GM12878 (cell line): ENCODE measurements at regions not wholly inside any gene's neighbourhood (a gene's known extent, or its start where the extent isn't known, plus 50 kb on each side); places are given as distances from the start of the nearest gene placed in this dataset.

Experiments
- ATAC-seq: fragments of 200-7000 bp; cut with Tn5 transposase; 3 replicates; pipeline ENCODE4 v1.9.1; 2020; ENCODE audit warnings: mild to moderate bottlenecking, moderate library complexity
- BruUV-seq: library from RNA; stranded (reverse); fragments of 400-500 nt; replicated peaks from 2 replicates; lab custom pipeline; 2021; lab: Mats Ljungman, UMichigan
- CTCF ChIA-PET: fragments of 300-600 bp; sonication (Branson Sonifier 250); formaldehyde crosslinking; extraction: SDS; loops from one replicate; lab custom pipeline; 2021; ENCODE audit warnings: inconsistent platforms; lab: Yijun Ruan, JAX
- POLR2A ChIA-PET: fragments of 350-600 bp; formaldehyde crosslinking; extraction: SDS; loops from one replicate; lab custom pipeline; 2021; ENCODE audit warnings: inconsistent platforms; lab: Charles Lee
- RAD21 ChIA-PET: fragments of 300-600 bp; sonication (Branson Sonifier 250); formaldehyde crosslinking; loops from one replicate; lab custom pipeline; 2023; ENCODE audit warnings: antibody characterized with exemption; ENCODE audit not compliant: unreplicated experiment; lab: Charles Lee
- SMC1A ChIA-PET: fragments of 300-600 bp; sonication (Branson Sonifier 250); formaldehyde crosslinking; loops from one replicate; lab custom pipeline; 2023; ENCODE audit not compliant: unreplicated experiment, uncharacterized antibody; lab: Charles Lee
- DNase-seq: peaks from one replicate; pipeline ENCODE4 v3.0.0-alpha.2; 2011; ENCODE audit warnings: low read depth, low spot score
- FAIRE-seq: peaks from 3 replicates; lab custom pipeline; 2011; peaks lifted over from hg19 to GRCh38; lab: Jason Lieb, UNC
- H2AFZ ChIP-seq: 2 replicates; pipeline ENCODE4 v1.6.0; 2011; ENCODE audit warnings: low read depth, low read length, control low read depth; ENCODE audit not compliant: control insufficient read depth
- H3K27ac ChIP-seq: 2 replicates; pipeline ENCODE4 v1.5.1; 2011; ENCODE audit warnings: control low read depth; ENCODE audit not compliant: control insufficient read depth, insufficient read depth
- H3K27me3 ChIP-seq, 2 experiments: replicated peaks in 1 of 2; 2 replicates each; pipeline versions ENCODE4 v1.6.0 to v1.6.1; 2011; ENCODE audit warnings: low read length in 1 of 2; ENCODE audit not compliant: control insufficient read depth in 2 of 2, insufficient read depth in 2 of 2
- H3K36me3 ChIP-seq, 2 experiments: 2 replicates each; pipeline ENCODE4 v1.5.1; 2011; ENCODE audit warnings: low read length in 1 of 2; ENCODE audit not compliant: control insufficient read depth in 2 of 2, insufficient read depth in 2 of 2
- H3K4me1 ChIP-seq: 2 replicates; pipeline ENCODE4 v1.6.1; 2011; ENCODE audit warnings: mild to moderate bottlenecking, low read length, moderate library complexity, mixed read lengths; ENCODE audit not compliant: control insufficient read depth, insufficient read depth
- H3K4me2 ChIP-seq: 2 replicates; pipeline ENCODE4 v1.6.0; 2011; ENCODE audit warnings: control low read depth; ENCODE audit not compliant: control insufficient read depth, insufficient read depth
- H3K4me3 ChIP-seq: fragments of 200-600 bp; sonication (generic); 2 replicates; pipeline ENCODE4 v1.5.1; 2016
- H3K79me2 ChIP-seq: 2 replicates; pipeline ENCODE4 v1.6.0; 2011; ENCODE audit warnings: low read length; ENCODE audit not compliant: control insufficient read depth, insufficient read depth
- H3K9ac ChIP-seq: 2 replicates; pipeline ENCODE4 v1.8.0; 2011; ENCODE audit warnings: low read length, control low read depth, mixed read lengths; ENCODE audit not compliant: control insufficient read depth, insufficient read depth
- H3K9me3 ChIP-seq: replicated peaks from 3 replicates; pipeline ENCODE4 v1.5.1; 2011; ENCODE audit warnings: mild to moderate bottlenecking, low read length; ENCODE audit not compliant: control insufficient read depth, insufficient read depth
- H4K20me1 ChIP-seq: 2 replicates; pipeline ENCODE4 v1.6.0; 2011; ENCODE audit not compliant: control insufficient read depth, insufficient read depth
- BHLHE40 ChIP-seq, 2 experiments: fragments of 450-650 bp in 1 of 2; IDR thresholded peaks; 2 replicates each; pipeline ENCODE4 v1.6.1; 2011 to 2017; ENCODE audit warnings: low read depth in 2 of 2, borderline replicate concordance in 1 of 2, improper control_type of control experiment in 1 of 2, low read length in 1 of 2, mild to moderate bottlenecking in 1 of 2
- IRF3 ChIP-seq: fragments of 450-650 bp; IDR thresholded peaks from 2 replicates; pipeline ENCODE4 v1.6.1; 2014; ENCODE audit warnings: mild to moderate bottlenecking
- JUNB ChIP-seq: IDR thresholded peaks from 2 replicates; pipeline ENCODE4 v1.6.1; 2016; ENCODE audit warnings: antibody characterized with exemption, mild to moderate bottlenecking
- MXI1 ChIP-seq: fragments of 150-350 bp; IDR thresholded peaks from 2 replicates; pipeline ENCODE4 v1.6.1; 2011; ENCODE audit warnings: low read depth, mild to moderate bottlenecking, inconsistent platforms, low read length, improper control_type of control experiment
- POLR2AphosphoS5 ChIP-seq: IDR thresholded peaks from 2 replicates; pipeline ENCODE4 v1.6.1; 2011; ENCODE audit warnings: mild to moderate bottlenecking, low read length, inconsistent platforms
- POU2F2 ChIP-seq: IDR thresholded peaks from 3 replicates; pipeline ENCODE4 v1.6.1; 2011; ENCODE audit warnings: low read depth, mild to moderate bottlenecking, low read length, borderline replicate concordance
- RELA ChIP-seq: fragments of 450-650 bp; IDR thresholded peaks from 2 replicates; pipeline ENCODE4 v1.8.0; 2014; ENCODE audit warnings: borderline replicate concordance; ENCODE audit not compliant: partially characterized antibody
- RUNX3 ChIP-seq: IDR thresholded peaks from 2 replicates; pipeline ENCODE4 v1.6.1; 2012; ENCODE audit warnings: low read length, inconsistent platforms
- SMAD5 ChIP-seq: IDR thresholded peaks from 2 replicates; pipeline ENCODE4 v1.6.1; 2016; ENCODE audit warnings: antibody characterized with exemption, low read depth
- TARDBP ChIP-seq: IDR thresholded peaks from 2 replicates; pipeline ENCODE4 v1.6.1; 2016; ENCODE audit warnings: borderline replicate concordance
- WGBS: methylation state at CpG from one replicate; pipeline ENCODE4 v1.1.6; 2016; ENCODE audit warnings: low lambda C conversion rate; ENCODE audit not compliant: insufficient replicate concordance, insufficient coverage; ENCODE audit errors: missing lambda C conversion rate; 5-methylcytosine and 5-hydroxymethylcytosine counted together
- in situ Hi-C: fragments of 300-500 bp; cut with MboI; formaldehyde crosslinking; loops from 9 replicates; pipeline ENCODE4 v1.14.3; 2018; ENCODE audit warnings: mixed read lengths
- intact Hi-C: fragments of 100-400 bp; cut with micrococcal nuclease; formaldehyde crosslinking; loops from one replicate; pipeline ENCODE4 v1.14.2; 2022; ENCODE audit not compliant: unreplicated experiment

DNA sequence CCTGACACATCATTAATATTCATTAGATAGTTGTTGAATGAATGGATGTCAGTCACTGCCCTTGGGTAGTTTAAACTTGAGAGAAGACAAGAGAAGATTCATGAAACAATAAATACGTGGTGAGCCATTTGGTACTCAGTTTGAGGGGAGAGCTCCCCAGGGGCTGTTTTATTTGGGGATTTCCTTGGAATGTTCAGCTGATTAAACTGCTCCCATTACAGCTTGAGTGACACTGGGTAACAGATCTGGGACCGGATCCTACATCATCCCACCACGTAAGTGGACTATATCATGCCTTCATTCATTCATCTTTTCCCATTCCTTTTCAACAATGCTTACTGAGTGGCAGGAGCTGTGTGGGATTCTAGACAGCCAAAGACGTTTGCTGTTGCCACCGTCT is 162.0 kb downstream of the FAT3 start:
- ChIA-PET RAD21 (no interaction called here), CTCF (interaction anchor here (1.8 kb wide), 1 partner anchor 10 kb away, joined by 3 read pairs; no protein-coding TSS in a partner anchor), SMC1A (no interaction called here), POLR2A (no interaction called here)
- WGBS, result 1% methylated on average over 5 of the region's 5 CpGs
- in situ Hi-C loops (no loop called here), intact Hi-C loops (no loop called here)
- Histone ChIP-seq H3K79me2 (no peaks in the 10 kb centered on the region), H2AFZ (no peak overlapping the region), H3K4me2 (no peak overlapping the region), H3K4me3 (no peak overlapping the region), H3K9ac (no peak overlapping the region), H3K27me3 (no peaks in the 10 kb centered on the region), H3K36me3 (no peaks in the 10 kb centered on the region), H3K9me3 (no peaks in the 10 kb centered on the region), H3K27ac (no peak overlapping the region), H3K4me1 (no peaks in the 10 kb centered on the region), H4K20me1 (no peaks in the 10 kb centered on the region)
- FAIRE-seq (no peak), ATAC-seq (no peak), DNase-seq (no peak)
- no TSS peak for BruUV-seq
- TF ChIP-seq TARDBP, result no peak
- no peak for TF ChIP-seq MXI1
- TF ChIP-seq POU2F2, result no peak
- TF ChIP-seq RUNX3, result no peak
- no peak for TF ChIP-seq SMAD5
- TF ChIP-seq RELA, result no peak
- TF ChIP-seq IRF3, result no peak
- TF ChIP-seq JUNB, result no peak
- no peak for TF ChIP-seq BHLHE40 (IDR thresholded peaks at IDR 0.05; ENCODE audit: borderline replicate concordance in 1 of 2, low read depth in 2 of 2, low read length in 1 of 2)
- TF ChIP-seq POLR2AphosphoS5, result no peak
